Neural progenitor cell (in vitro differentiated cells): ENCODE measurements at regions not wholly inside any gene's neighbourhood (a gene's known extent, or its start where the extent isn't known, plus 50 kb on each side); places are given as distances from the start of the nearest gene placed in this dataset.

Experiments used
- DNase-seq: peaks from one replicate; pipeline ENCODE4 v3.0.0-alpha.2; 2016; ENCODE audit warnings: low spot score
- H2AFZ ChIP-seq: fragments of 200-600 bp; sonication (generic); replicated peaks from 2 replicates; pipeline ENCODE4 v1.6.1; 2016; ENCODE audit warnings: antibody characterized with exemption
- H3F3A ChIP-seq: fragments of 200-600 bp; sonication (generic); 2 replicates; pipeline ENCODE4 v1.6.1; 2016; ENCODE audit warnings: antibody characterized with exemption, low read depth
- H3K27ac ChIP-seq: fragments of 200-600 bp; sonication (generic); 2 replicates; pipeline ENCODE4 v1.5.1; 2016; ENCODE audit warnings: mild to moderate bottlenecking
- H3K27me3 ChIP-seq: fragments of 200-600 bp; sonication (generic); 2 replicates; pipeline ENCODE4 v1.6.1; 2016; ENCODE audit warnings: mild to moderate bottlenecking, moderate library complexity
- H3K36me3 ChIP-seq: fragments of 200-600 bp; sonication (generic); 2 replicates; pipeline ENCODE4 v1.5.1; 2016
- H3K4me1 ChIP-seq: fragments of 200-600 bp; sonication (generic); 2 replicates; pipeline ENCODE4 v1.6.1; 2016; ENCODE audit warnings: mixed run types
- H3K4me2 ChIP-seq: fragments of 200-600 bp; sonication (generic); 2 replicates; pipeline ENCODE4 v1.6.1; 2016
- H3K4me3 ChIP-seq: fragments of 200-600 bp; sonication (generic); 2 replicates; pipeline ENCODE4 v1.5.1; 2016
- H3K79me2 ChIP-seq: fragments of 200-600 bp; sonication (generic); 2 replicates; pipeline ENCODE4 v1.6.1; 2016; ENCODE audit warnings: low read depth
- H3K9ac ChIP-seq: fragments of 200-600 bp; sonication (generic); 2 replicates; pipeline ENCODE4 v1.6.1; 2016
- H3K9me3 ChIP-seq: fragments of 200-600 bp; sonication (generic); 2 replicates; pipeline ENCODE4 v1.5.1; 2016; ENCODE audit warnings: low read depth
- H4K20me1 ChIP-seq: fragments of 200-600 bp; sonication (generic); 2 replicates; pipeline ENCODE4 v1.6.1; 2016; ENCODE audit warnings: low read depth
- H3K27ac Mint-ChIP-seq: 3 replicates; pipeline ENCODE4 v1.8.0; 2021; ENCODE audit warnings: mixed read lengths
- H3K27me3 Mint-ChIP-seq: 2 replicates; pipeline ENCODE4 v1.8.0; 2022; ENCODE audit warnings: low read depth, mild to moderate bottlenecking, inconsistent platforms, moderate library complexity, mixed read lengths; ENCODE audit not compliant: insufficient read depth
- H3K36me3 Mint-ChIP-seq: 3 replicates; pipeline ENCODE4 v1.8.0; 2021; ENCODE audit warnings: mixed read lengths
- H3K4me1 Mint-ChIP-seq: 3 replicates; pipeline ENCODE4 v1.8.0; 2021; ENCODE audit warnings: mixed read lengths
- H3K4me3 Mint-ChIP-seq: 3 replicates; pipeline ENCODE4 v1.8.0; 2021; ENCODE audit warnings: mild to moderate bottlenecking, moderate library complexity, mixed read lengths
- H3K9me3 Mint-ChIP-seq: 3 replicates; pipeline ENCODE4 v1.8.0; 2020; ENCODE audit warnings: mixed read lengths
- CTCF ChIP-seq: fragments of 200-600 bp; sonication (generic); IDR thresholded peaks from 2 replicates; pipeline ENCODE4 v1.5.1; 2017; ENCODE audit warnings: antibody characterized with exemption, mild to moderate bottlenecking
- EZH2 ChIP-seq: fragments of 200-600 bp; sonication (generic); IDR thresholded peaks from 2 replicates; pipeline ENCODE4 v1.6.1; 2017; ENCODE audit warnings: antibody characterized with exemption, mild to moderate bottlenecking, moderate library complexity
- EZH2phosphoT487 ChIP-seq: fragments of 200-600 bp; sonication (generic); IDR thresholded peaks from 2 replicates; pipeline ENCODE4 v1.6.1; 2017; ENCODE audit warnings: antibody characterized with exemption

- peaks cover 4% of the 10 kb centered on the region for H3K9me3 Mint-ChIP-seq
- no peak for DNase-seq
- H3K4me1 Mint-ChIP-seq: no peaks in the 10 kb centered on the region
- H3F3A ChIP-seq: no peaks in the 10 kb centered on the region
- no peaks in the 10 kb centered on the region for H3K9me3 ChIP-seq
- no peak overlapping the region for H3K9ac ChIP-seq
- no peaks in the 10 kb centered on the region for H3K79me2 ChIP-seq
- no peaks in the 10 kb centered on the region for H4K20me1 ChIP-seq
- H3K27me3 Mint-ChIP-seq: no peaks in the 10 kb centered on the region
- H3K4me3 ChIP-seq: no peak overlapping the region
- no peaks in the 10 kb centered on the region for H3K36me3 ChIP-seq
- H3K4me3 Mint-ChIP-seq: no peak overlapping the region
- H2AFZ ChIP-seq: peak overlapping the region; percentile 58
- no peak overlapping the region for H3K4me2 ChIP-seq
- H3K27ac ChIP-seq: no peak overlapping the region
- H3K27me3 ChIP-seq: no peaks in the 10 kb centered on the region
- H3K4me1 ChIP-seq: no peaks in the 10 kb centered on the region
- H3K27ac Mint-ChIP-seq: no peak overlapping the region
- TF ChIP-seq CTCF: no peak
- no peak for TF ChIP-seq EZH2phosphoT487
- no peak for TF ChIP-seq EZH2
- no peaks in the 10 kb centered on the region for H3K36me3 Mint-ChIP-seq
Observed at GRCh38 chr4:63921561-63921960, 487.7 kb downstream of the TECRL start.

- H3K9me3 Mint-ChIP-seq: peaks cover 4% of the 10 kb centered on the region
- no peak overlapping the region for H3K4me2 ChIP-seq
- H4K20me1 ChIP-seq: no peaks in the 10 kb centered on the region
- no peaks in the 10 kb centered on the region for H3K27me3 ChIP-seq
- H3K27ac Mint-ChIP-seq: no peak overlapping the region
- H3K4me3 Mint-ChIP-seq: no peak overlapping the region
- no peaks in the 10 kb centered on the region for H3F3A ChIP-seq
- no peaks in the 10 kb centered on the region for H3K27me3 Mint-ChIP-seq
- no peaks in the 10 kb centered on the region for H3K79me2 ChIP-seq
- peak overlapping the region; percentile 6 for H2AFZ ChIP-seq
- H3K4me3 ChIP-seq: no peak overlapping the region
- no peaks in the 10 kb centered on the region for H3K36me3 Mint-ChIP-seq
- H3K9me3 ChIP-seq: no peaks in the 10 kb centered on the region
- DNase-seq: no peak
- no peak overlapping the region for H3K9ac ChIP-seq
- H3K36me3 ChIP-seq: no peaks in the 10 kb centered on the region
- H3K27ac ChIP-seq: no peak overlapping the region
- H3K4me1 Mint-ChIP-seq: no peaks in the 10 kb centered on the region
- H3K4me1 ChIP-seq: no peaks in the 10 kb centered on the region
- TF ChIP-seq CTCF: no peak
- no peak for TF ChIP-seq EZH2
- TF ChIP-seq EZH2phosphoT487: no peak
Observed at GRCh38 chr4:63919636-63920365, 489.4 kb downstream of the TECRL start.

- no peak overlapping the region for H3K4me2 ChIP-seq
- H3K27me3 ChIP-seq: no peaks in the 10 kb centered on the region
- no peaks in the 10 kb centered on the region for H3K79me2 ChIP-seq
- H3K4me3 ChIP-seq: no peak overlapping the region
- no peak for TF ChIP-seq CTCF
- no peak for TF ChIP-seq EZH2phosphoT487
- TF ChIP-seq EZH2: no peak
- H3K27ac ChIP-seq: no peak overlapping the region
- no peaks in the 10 kb centered on the region for H3F3A ChIP-seq
- H3K27ac Mint-ChIP-seq: no peak overlapping the region
- no peaks in the 10 kb centered on the region for H3K9me3 Mint-ChIP-seq
- H3K36me3 ChIP-seq: no peaks in the 10 kb centered on the region
- H3K27me3 Mint-ChIP-seq: no peaks in the 10 kb centered on the region
- no peaks in the 10 kb centered on the region for H3K9me3 ChIP-seq
- no peak overlapping the region for H2AFZ ChIP-seq
- DNase-seq: no peak
- H3K9ac ChIP-seq: no peak overlapping the region
- no peaks in the 10 kb centered on the region for H3K36me3 Mint-ChIP-seq
- H3K4me1 Mint-ChIP-seq: peaks cover 2% of the 10 kb centered on the region
- no peaks in the 10 kb centered on the region for H4K20me1 ChIP-seq
- no peaks in the 10 kb centered on the region for H3K4me1 ChIP-seq
- H3K4me3 Mint-ChIP-seq: no peak overlapping the region
Observed at GRCh38 chr4:63906660-63907183, 502.5 kb downstream of the TECRL start.
